Ectodermal cell (in vitro differentiated cells): ENCODE measurements at regions not wholly inside any gene's neighbourhood (a gene's known extent, or its start where the extent isn't known, plus 50 kb on each side); places are given as distances from the start of the nearest gene placed in this dataset.

Source experiments
- H3K27ac ChIP-seq: 2 replicates; pipeline ENCODE4 v1.7.0; 2013; ENCODE audit warnings: mild to moderate bottlenecking, low read depth, low read length; ENCODE audit not compliant: insufficient read depth, poor library complexity, severe bottlenecking
- H3K27me3 ChIP-seq: 2 replicates; pipeline ENCODE4 v1.7.0; 2013; ENCODE audit warnings: mild to moderate bottlenecking, low read length; ENCODE audit not compliant: insufficient read depth, control insufficient read depth, poor library complexity, severe bottlenecking
- H3K36me3 ChIP-seq: one replicate; pipeline ENCODE4 v1.7.0; 2013; ENCODE audit warnings: low read length; ENCODE audit not compliant: control insufficient read depth, insufficient read depth
- H3K4me1 ChIP-seq: one replicate; pipeline ENCODE4 v1.7.0; 2013; ENCODE audit warnings: low read length; ENCODE audit not compliant: control insufficient read depth, insufficient read depth
- H3K4me3 ChIP-seq: 2 replicates; pipeline ENCODE4 v1.7.0; 2013; ENCODE audit warnings: low read depth, low read length, control low read depth; ENCODE audit not compliant: insufficient read depth
- H3K9me3 ChIP-seq: 2 replicates; pipeline ENCODE4 v1.7.0; 2013; ENCODE audit warnings: mild to moderate bottlenecking, low read length, moderate library complexity; ENCODE audit not compliant: control insufficient read depth
- WGBS, 2 experiments: methylation state at CpG; one replicate each; pipeline ENCODE4 v1.1.7; 2013; ENCODE audit warnings: missing lambda C conversion rate in 2 of 2; 5-methylcytosine and 5-hydroxymethylcytosine counted together

GRCh38 chr11:104547996-104548661, 350.1 kb downstream of the CASP12 start:
- Histone ChIP-seq H3K27me3 (no peaks in the 10 kb centered on the region), H3K4me1 (no peaks in the 10 kb centered on the region), H3K9me3 (no peaks in the 10 kb centered on the region), H3K4me3 (no peak overlapping the region), H3K27ac (no peak overlapping the region), H3K36me3 (no peaks in the 10 kb centered on the region)
- 96 to 98% methylated on average over 3 of the region's 3 CpGs for WGBS, 2 experiments

- WGBS, 2 experiments = 94 to 100% methylated on average over 1 to 2 of the region's 2 CpGs
- no peaks in the 10 kb centered on the region for H3K9me3 ChIP-seq
- no peak overlapping the region for H3K27ac ChIP-seq
- no peaks in the 10 kb centered on the region for H3K27me3 ChIP-seq
- no peaks in the 10 kb centered on the region for H3K36me3 ChIP-seq
- no peak overlapping the region for H3K4me3 ChIP-seq
- no peaks in the 10 kb centered on the region for H3K4me1 ChIP-seq
These were observed 351.8 kb downstream of the CASP12 start for GRCh38 chr11:104546501-104546900.

GRCh38 chr11:104541701-104542100, 356.6 kb downstream of the CASP12 start:
- H3K9me3 ChIP-seq = no peaks in the 10 kb centered on the region
- no peaks in the 10 kb centered on the region for H3K4me1 ChIP-seq
- 95 to 100% methylated on average over 1 of the region's 1 CpG for WGBS, 2 experiments
- H3K27ac ChIP-seq = no peak overlapping the region
- no peaks in the 10 kb centered on the region for H3K36me3 ChIP-seq
- H3K27me3 ChIP-seq = no peaks in the 10 kb centered on the region
- H3K4me3 ChIP-seq = no peak overlapping the region

- no peaks in the 10 kb centered on the region for H3K36me3 ChIP-seq
- no peak overlapping the region for H3K4me3 ChIP-seq
- WGBS, 2 experiments = 91 to 94% methylated on average over 1 of the region's 1 CpG
- H3K27ac ChIP-seq = no peak overlapping the region
- no peaks in the 10 kb centered on the region for H3K9me3 ChIP-seq
- H3K4me1 ChIP-seq = no peaks in the 10 kb centered on the region
- no peaks in the 10 kb centered on the region for H3K27me3 ChIP-seq
These were observed 359.9 kb downstream of the CASP12 start for GRCh38 chr11:104538313-104538712.

GRCh38 chr11:104534278-104534677, 364.0 kb downstream of the CASP12 start:
- 52 to 71% methylated on average over 2 of the region's 2 CpGs for WGBS, 2 experiments
- H3K36me3 ChIP-seq = no peaks in the 10 kb centered on the region
- H3K4me1 ChIP-seq = no peaks in the 10 kb centered on the region
- H3K27me3 ChIP-seq = no peaks in the 10 kb centered on the region
- H3K4me3 ChIP-seq = no peak overlapping the region
- no peaks in the 10 kb centered on the region for H3K9me3 ChIP-seq
- no peak overlapping the region for H3K27ac ChIP-seq

GRCh38 chr11:104531894-104532293, 366.4 kb downstream of the CASP12 start:
- H3K27me3 ChIP-seq = no peaks in the 10 kb centered on the region
- no peak overlapping the region for H3K27ac ChIP-seq
- 78 to 90% methylated on average over 2 to 3 of the region's 3 CpGs for WGBS, 2 experiments
- no peaks in the 10 kb centered on the region for H3K9me3 ChIP-seq
- no peaks in the 10 kb centered on the region for H3K36me3 ChIP-seq
- no peak overlapping the region for H3K4me3 ChIP-seq
- no peaks in the 10 kb centered on the region for H3K4me1 ChIP-seq

GRCh38 chr11:104531075-104531474, 367.1 kb upstream of the PDGFD start:
- 96 to 98% methylated on average over 2 of the region's 2 CpGs for WGBS, 2 experiments

GRCh38 chr11:104529906-104530305, 366.0 kb upstream of the PDGFD start:
- Histone ChIP-seq H3K4me3 (no peak overlapping the region), H3K9me3 (no peaks in the 10 kb centered on the region), H3K36me3 (no peaks in the 10 kb centered on the region), H3K27me3 (no peaks in the 10 kb centered on the region), H3K27ac (no peak overlapping the region), H3K4me1 (no peaks in the 10 kb centered on the region)
- WGBS, 2 experiments = 93 to 94% methylated on average over 2 of the region's 2 CpGs

More at GRCh38 chr11:104531075-104531474, 367.1 kb upstream of the PDGFD start:
- no peak overlapping the region for H3K4me3 ChIP-seq
- H3K4me1 ChIP-seq = no peaks in the 10 kb centered on the region
- no peaks in the 10 kb centered on the region for H3K36me3 ChIP-seq
- no peak overlapping the region for H3K27ac ChIP-seq
- H3K27me3 ChIP-seq = no peaks in the 10 kb centered on the region
- no peaks in the 10 kb centered on the region for H3K9me3 ChIP-seq

- no peaks in the 10 kb centered on the region for H3K9me3 ChIP-seq
- H3K27me3 ChIP-seq = no peaks in the 10 kb centered on the region
- H3K27ac ChIP-seq = no peak overlapping the region
- no peaks in the 10 kb centered on the region for H3K4me1 ChIP-seq
- no peak overlapping the region for H3K4me3 ChIP-seq
- no peaks in the 10 kb centered on the region for H3K36me3 ChIP-seq
- no CpG with 5 or more reads among the region's 1 CpG for WGBS, 2 experiments
These were observed 365.3 kb upstream of the PDGFD start for GRCh38 chr11:104529213-104529612.

- 83 to 91% methylated on average over 1 of the region's 2 CpGs for WGBS, 2 experiments
- Histone ChIP-seq H3K4me1 (no peaks in the 10 kb centered on the region), H3K9me3 (no peaks in the 10 kb centered on the region), H3K36me3 (no peaks in the 10 kb centered on the region), H3K27ac (no peak overlapping the region), H3K4me3 (no peak overlapping the region), H3K27me3 (no peaks in the 10 kb centered on the region)
These were observed 362.1 kb upstream of the PDGFD start for GRCh38 chr11:104526006-104526405.

- no peaks in the 10 kb centered on the region for H3K27me3 ChIP-seq
- no peaks in the 10 kb centered on the region for H3K9me3 ChIP-seq
- H3K36me3 ChIP-seq = no peaks in the 10 kb centered on the region
- no peak overlapping the region for H3K27ac ChIP-seq
- H3K4me3 ChIP-seq = no peak overlapping the region
- no peaks in the 10 kb centered on the region for H3K4me1 ChIP-seq
- 91 to 99% methylated on average over 3 of the region's 3 CpGs for WGBS, 2 experiments
These were observed 361.5 kb upstream of the PDGFD start for GRCh38 chr11:104525416-104525815.
